ENCODE measurements at regions not wholly inside any gene's neighbourhood (a gene's known extent, or its start where the extent isn't known, plus 50 kb on each side); places are given as distances from the start of the nearest gene placed in this dataset.

DNA sequence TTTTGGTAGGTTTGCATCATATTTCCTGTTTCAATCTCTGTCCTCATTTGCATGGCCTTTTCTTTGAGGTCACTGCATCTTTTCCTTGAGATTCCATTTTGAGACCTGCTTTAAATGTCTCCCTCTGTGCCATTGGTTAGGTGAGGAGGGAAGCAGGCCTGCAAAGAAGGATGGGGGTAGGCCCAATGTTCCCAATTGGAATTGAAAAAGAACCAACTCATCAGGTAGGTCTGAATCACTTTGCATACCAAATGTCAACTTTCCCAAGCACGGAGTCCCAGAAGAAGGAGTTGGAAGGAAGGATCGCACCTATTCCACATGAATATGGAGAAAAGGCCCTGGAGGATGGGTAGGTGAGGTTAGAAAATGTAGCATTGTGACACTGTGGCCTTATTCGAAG is 318.5 kb downstream of the BLID start:
- no peaks in the 10 kb centered on the region for H3K4me1 ChIP-seq (ENCODE audit: low read length)
- no peaks in the 10 kb centered on the region for H3K79me2 ChIP-seq (ENCODE audit: low read length)
- no peaks in the 10 kb centered on the region for H4K20me1 ChIP-seq (ENCODE audit: insufficient read depth, low read length)
- no peaks in the 10 kb centered on the region for H3K36me3 ChIP-seq (replicated peaks; ENCODE audit: insufficient read depth, low read length)
- no peak for DNase-seq
- H3K9ac ChIP-seq (ENCODE audit: low read length): no peak overlapping the region
- no peaks in the 10 kb centered on the region for H3K27me3 ChIP-seq (replicated peaks; ENCODE audit: insufficient read depth, low read length)
- TF ChIP-seq, protein P1, sequence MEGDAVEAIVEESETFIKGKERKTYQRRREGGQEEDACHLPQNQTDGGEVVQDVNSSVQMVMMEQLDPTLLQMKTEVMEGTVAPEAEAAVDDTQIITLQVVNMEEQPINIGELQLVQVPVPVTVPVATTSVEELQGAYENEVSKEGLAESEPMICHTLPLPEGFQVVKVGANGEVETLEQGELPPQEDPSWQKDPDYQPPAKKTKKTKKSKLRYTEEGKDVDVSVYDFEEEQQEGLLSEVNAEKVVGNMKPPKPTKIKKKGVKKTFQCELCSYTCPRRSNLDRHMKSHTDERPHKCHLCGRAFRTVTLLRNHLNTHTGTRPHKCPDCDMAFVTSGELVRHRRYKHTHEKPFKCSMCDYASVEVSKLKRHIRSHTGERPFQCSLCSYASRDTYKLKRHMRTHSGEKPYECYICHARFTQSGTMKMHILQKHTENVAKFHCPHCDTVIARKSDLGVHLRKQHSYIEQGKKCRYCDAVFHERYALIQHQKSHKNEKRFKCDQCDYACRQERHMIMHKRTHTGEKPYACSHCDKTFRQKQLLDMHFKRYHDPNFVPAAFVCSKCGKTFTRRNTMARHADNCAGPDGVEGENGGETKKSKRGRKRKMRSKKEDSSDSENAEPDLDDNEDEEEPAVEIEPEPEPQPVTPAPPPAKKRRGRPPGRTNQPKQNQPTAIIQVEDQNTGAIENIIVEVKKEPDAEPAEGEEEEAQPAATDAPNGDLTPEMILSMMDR (IDR thresholded peaks at IDR 0.05; ENCODE audit: low read length): no peak
- no peak for TF ChIP-seq EZH2phosphoT487 (IDR thresholded peaks at IDR 0.05; ENCODE audit: low read length)
- TF ChIP-seq EZH2 (optimal IDR thresholded peaks at IDR 0.05; ENCODE audit: low read depth, low read length): no peak
- no peak overlapping the region for H3K4me3 ChIP-seq (ENCODE audit: low read length)
- H3K9me2 ChIP-seq (replicated peaks; ENCODE audit: insufficient read depth, low read length): no peaks in the 10 kb centered on the region
- H3K4me2 ChIP-seq (ENCODE audit: low read depth, low read length): no peak overlapping the region
- no peak overlapping the region for H3K27ac ChIP-seq (ENCODE audit: low read length)
- H3F3A ChIP-seq (ENCODE audit: insufficient read depth, low read length): no peaks in the 10 kb centered on the region
- H2AFZ ChIP-seq (ENCODE audit: low read length): no peak overlapping the region
- no peaks in the 10 kb centered on the region for H3K9me3 ChIP-seq (replicated peaks; ENCODE audit: insufficient read depth, low read length)

DNA sequence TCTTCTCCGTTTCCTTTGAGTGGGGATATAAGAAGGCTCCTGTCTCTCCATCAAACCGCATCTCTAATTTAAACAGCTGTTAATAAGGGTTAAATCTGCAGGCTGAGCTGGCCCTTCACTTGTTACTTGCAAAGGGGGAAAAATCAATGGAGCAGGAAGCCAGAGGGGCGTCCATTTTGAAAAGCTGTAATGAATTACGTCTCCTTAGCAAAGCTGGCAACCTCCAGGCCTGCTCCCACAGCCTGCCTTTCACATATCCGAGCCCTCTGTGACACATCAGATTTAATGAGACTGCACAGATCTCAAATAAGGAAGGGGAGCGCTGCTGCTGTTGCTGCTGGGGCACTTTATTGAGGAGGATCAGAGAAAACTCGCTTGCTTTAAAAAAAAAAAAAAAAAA is 320.8 kb downstream of the BLID start:
- DNase-seq: no peak
- H3K9me2 ChIP-seq (replicated peaks; ENCODE audit: insufficient read depth, low read length): no peaks in the 10 kb centered on the region
- no peaks in the 10 kb centered on the region for H3K79me2 ChIP-seq (ENCODE audit: low read length)
- no peak overlapping the region for H3K4me3 ChIP-seq (ENCODE audit: low read length)
- no peaks in the 10 kb centered on the region for H3K9me3 ChIP-seq (replicated peaks; ENCODE audit: insufficient read depth, low read length)
- H4K20me1 ChIP-seq (ENCODE audit: insufficient read depth, low read length): no peaks in the 10 kb centered on the region
- no peaks in the 10 kb centered on the region for H3K4me1 ChIP-seq (ENCODE audit: low read length)
- no peak overlapping the region for H3K4me2 ChIP-seq (ENCODE audit: low read depth, low read length)
- H2AFZ ChIP-seq (ENCODE audit: low read length): no peak overlapping the region
- no peaks in the 10 kb centered on the region for H3K36me3 ChIP-seq (replicated peaks; ENCODE audit: insufficient read depth, low read length)
- H3F3A ChIP-seq (ENCODE audit: insufficient read depth, low read length): no peaks in the 10 kb centered on the region
- no peaks in the 10 kb centered on the region for H3K27me3 ChIP-seq (replicated peaks; ENCODE audit: insufficient read depth, low read length)
- TF ChIP-seq EZH2 (optimal IDR thresholded peaks at IDR 0.05; ENCODE audit: low read depth, low read length) (no peak), EZH2phosphoT487 (IDR thresholded peaks at IDR 0.05; ENCODE audit: low read length) (no peak)
- TF ChIP-seq, protein P1 (IDR thresholded peaks at IDR 0.05; ENCODE audit: low read length): no peak
- no peak overlapping the region for H3K27ac ChIP-seq (ENCODE audit: low read length)
- no peak overlapping the region for H3K9ac ChIP-seq (ENCODE audit: low read length)

DNA sequence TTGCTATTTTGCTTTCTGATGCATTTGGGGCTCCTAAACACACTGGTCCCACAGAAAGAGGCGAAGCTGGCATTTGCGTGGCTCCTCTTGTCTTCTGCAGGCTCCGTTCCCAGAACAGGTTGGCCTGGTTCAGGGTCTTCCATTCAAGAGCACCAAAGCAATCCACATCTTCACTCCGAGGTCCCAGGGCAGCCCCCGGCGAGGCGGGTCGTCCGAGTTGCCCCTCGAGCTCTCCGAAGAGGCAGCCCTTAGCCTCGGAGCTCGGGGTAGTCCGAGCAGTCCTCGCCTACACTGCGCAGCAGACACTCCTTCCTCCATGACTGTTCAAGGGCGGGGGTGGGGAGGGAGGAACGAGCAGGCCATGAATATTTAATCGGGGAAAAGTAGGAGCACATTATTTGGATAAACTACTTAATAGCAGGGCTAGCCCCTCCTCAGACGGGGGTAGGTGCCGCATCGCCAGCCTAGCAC is 321.3 kb downstream of the BLID start:
- H3K4me1 ChIP-seq (ENCODE audit: low read length): no peaks in the 10 kb centered on the region
- H3K36me3 ChIP-seq (replicated peaks; ENCODE audit: insufficient read depth, low read length): no peaks in the 10 kb centered on the region
- H3K9me3 ChIP-seq (replicated peaks; ENCODE audit: insufficient read depth, low read length): no peaks in the 10 kb centered on the region
- H3K4me2 ChIP-seq (ENCODE audit: low read depth, low read length): no peak overlapping the region
- H3K4me3 ChIP-seq (ENCODE audit: low read length): no peak overlapping the region
- no peak overlapping the region for H3K9ac ChIP-seq (ENCODE audit: low read length)
- H3K9me2 ChIP-seq (replicated peaks; ENCODE audit: insufficient read depth, low read length): no peaks in the 10 kb centered on the region
- H3K27me3 ChIP-seq (replicated peaks; ENCODE audit: insufficient read depth, low read length): no peaks in the 10 kb centered on the region
- DNase-seq: no peak
- no peaks in the 10 kb centered on the region for H3F3A ChIP-seq (ENCODE audit: insufficient read depth, low read length)
- H2AFZ ChIP-seq (ENCODE audit: low read length): no peak overlapping the region
- TF ChIP-seq EZH2phosphoT487 (IDR thresholded peaks at IDR 0.05; ENCODE audit: low read length): no peak
- no peak for TF ChIP-seq EZH2 (optimal IDR thresholded peaks at IDR 0.05; ENCODE audit: low read depth, low read length)
- TF ChIP-seq, protein P1 (IDR thresholded peaks at IDR 0.05; ENCODE audit: low read length): no peak
- H4K20me1 ChIP-seq (ENCODE audit: insufficient read depth, low read length): no peaks in the 10 kb centered on the region
- no peak overlapping the region for H3K27ac ChIP-seq (ENCODE audit: low read length)
- H3K79me2 ChIP-seq (ENCODE audit: low read length): no peaks in the 10 kb centered on the region
